ENCODE measurements at regions not wholly inside any gene's neighbourhood (a gene's known extent, or its start where the extent isn't known, plus 50 kb on each side); places are given as distances from the start of the nearest gene placed in this dataset.

GRCh38 chr5:5708367-5708919 is 286.0 kb downstream of the ICE1 start:
- no peak for TF ChIP-seq POLR2A (IDR thresholded peaks at IDR 0.05)
- TF ChIP-seq, protein P1, sequence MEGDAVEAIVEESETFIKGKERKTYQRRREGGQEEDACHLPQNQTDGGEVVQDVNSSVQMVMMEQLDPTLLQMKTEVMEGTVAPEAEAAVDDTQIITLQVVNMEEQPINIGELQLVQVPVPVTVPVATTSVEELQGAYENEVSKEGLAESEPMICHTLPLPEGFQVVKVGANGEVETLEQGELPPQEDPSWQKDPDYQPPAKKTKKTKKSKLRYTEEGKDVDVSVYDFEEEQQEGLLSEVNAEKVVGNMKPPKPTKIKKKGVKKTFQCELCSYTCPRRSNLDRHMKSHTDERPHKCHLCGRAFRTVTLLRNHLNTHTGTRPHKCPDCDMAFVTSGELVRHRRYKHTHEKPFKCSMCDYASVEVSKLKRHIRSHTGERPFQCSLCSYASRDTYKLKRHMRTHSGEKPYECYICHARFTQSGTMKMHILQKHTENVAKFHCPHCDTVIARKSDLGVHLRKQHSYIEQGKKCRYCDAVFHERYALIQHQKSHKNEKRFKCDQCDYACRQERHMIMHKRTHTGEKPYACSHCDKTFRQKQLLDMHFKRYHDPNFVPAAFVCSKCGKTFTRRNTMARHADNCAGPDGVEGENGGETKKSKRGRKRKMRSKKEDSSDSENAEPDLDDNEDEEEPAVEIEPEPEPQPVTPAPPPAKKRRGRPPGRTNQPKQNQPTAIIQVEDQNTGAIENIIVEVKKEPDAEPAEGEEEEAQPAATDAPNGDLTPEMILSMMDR (IDR thresholded peaks at IDR 0.05) = no peak

Measured in thyroid gland (tissue), 4 donors.